ENCODE measurements at regions not wholly inside any gene's neighbourhood (a gene's known extent, or its start where the extent isn't known, plus 50 kb on each side); places are given as distances from the start of the nearest gene placed in this dataset.
A peak's percentile ranks its signal among the peaks of the same experiment; 100 is the strongest.
"Not testable (repeated sequence)": the region's sequence is repeated elsewhere in the genome, so short reads cannot be mapped to it uniquely, and the experiment has no call there.

GRCh38 chr5:104088876-104089778, 526.5 kb upstream of the NUDT12 start:
- DNase-seq, result peak; percentile 68

DNA sequence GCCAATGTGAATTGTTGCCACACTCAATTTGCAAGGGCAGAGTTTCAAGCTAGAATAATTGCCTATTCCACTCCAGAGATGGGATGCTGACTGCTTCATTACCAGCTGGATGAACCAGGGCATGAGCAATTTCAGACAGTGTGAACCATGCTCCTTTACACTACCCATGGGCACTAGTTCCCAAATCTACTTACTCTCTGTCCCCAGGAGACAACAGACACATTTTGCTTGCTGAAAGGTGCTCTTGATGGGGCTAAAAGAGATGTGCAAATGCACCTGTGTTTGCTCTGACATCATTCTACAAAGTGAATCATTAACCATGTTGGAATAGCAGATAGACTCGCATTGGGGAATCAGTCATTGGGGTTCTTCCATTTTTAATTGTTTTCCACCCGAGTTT, 522.3 kb upstream of the NUDT12 start:
- DNase-seq, result no peak

DNA sequence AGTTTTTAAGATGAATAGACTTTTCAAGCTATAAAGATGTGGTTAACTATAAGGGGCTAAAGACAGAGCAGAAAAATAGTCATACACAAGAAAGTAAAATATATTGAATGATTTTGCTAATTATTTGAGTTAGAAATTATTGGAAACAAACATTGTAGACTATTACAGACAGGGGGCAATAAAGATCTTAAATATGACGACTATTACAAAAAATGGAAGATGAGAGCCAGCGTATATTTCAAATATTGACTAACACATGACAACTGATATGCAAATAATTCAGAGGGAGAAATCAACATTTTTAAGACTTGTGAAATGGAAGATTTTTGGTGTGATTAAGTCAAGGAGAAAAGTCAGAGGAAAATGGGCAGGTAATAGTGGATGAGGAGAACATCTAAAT, 520.2 kb upstream of the NUDT12 start:
- no peak for DNase-seq

DNA sequence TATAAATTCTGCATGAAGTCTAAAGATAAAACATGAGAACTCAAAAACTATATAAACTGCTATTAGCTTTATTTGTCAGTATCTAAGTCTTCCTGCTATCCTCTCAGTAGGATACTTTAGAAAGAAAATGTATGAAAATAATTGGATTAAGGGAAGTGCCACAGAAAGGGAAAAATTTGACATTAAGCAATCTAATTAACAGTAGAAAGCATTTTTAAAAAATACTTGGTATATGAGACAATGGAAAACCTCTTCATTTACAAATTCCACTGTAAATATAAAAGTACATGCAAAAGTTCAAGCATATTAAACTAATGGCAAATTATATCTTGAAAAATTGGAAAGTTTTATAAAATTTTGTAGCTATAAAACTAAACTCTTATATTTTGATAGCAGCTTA, 518.6 kb upstream of the NUDT12 start:
- no peak for DNase-seq

GRCh38 chr5:104080646-104081175, 518.1 kb upstream of the NUDT12 start:
- no peak for DNase-seq

DNA sequence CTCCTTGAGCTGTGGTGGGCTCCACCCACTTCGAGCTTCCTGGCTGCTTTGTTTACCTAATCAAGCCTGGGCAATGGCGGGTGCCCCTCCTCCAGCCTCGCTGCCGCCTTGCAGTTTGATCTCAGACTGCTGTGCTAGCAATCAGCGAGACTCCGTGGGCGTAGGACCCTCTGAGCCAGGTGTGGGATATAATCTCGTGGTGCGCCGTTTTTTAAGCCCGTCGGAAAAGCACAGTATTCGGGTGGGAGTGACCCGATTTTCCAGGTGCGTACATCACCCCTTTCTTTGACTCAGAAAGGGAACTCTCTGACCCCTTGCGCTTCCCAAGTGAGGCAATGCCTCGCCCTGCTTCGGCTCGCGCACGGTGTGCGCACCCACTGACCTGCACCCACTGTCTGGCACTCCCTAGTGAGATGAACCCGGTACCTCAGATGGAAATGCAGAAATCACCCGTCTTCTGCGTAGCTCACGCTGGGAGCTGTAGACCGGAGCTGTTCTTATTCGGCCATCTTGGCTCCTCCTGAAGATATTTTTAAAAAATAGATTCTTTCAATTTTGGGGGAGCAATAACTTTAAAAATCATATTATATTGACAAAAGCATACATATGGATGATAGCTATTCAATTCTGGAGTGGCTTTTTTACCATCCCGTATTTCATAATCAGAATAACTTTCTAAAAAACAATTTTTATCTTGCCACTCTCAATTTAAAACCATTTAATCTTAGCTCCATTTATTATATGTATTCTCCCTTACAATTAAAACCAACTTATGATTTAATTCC, 517.5 kb upstream of the NUDT12 start:
- not testable (repeated sequence) for DNase-seq

DNA sequence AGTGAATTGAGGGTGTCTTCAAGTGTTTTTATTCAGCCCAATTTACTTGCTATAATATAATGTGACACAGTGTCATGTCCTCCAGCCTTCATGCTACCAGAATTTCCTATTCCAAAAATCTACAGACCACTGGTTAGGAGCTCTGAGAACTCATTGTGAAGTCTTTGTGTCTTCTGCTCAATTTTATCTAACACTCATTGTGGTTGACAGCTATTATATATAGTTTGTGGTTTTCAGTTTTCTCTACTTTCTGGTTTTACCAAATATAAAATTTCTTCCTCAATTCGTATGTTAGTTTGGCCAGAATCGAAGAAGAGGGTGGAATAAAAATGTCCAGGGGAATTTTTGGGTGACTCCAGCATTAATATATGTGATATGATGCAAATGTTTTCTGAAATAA, 509.3 kb upstream of the NUDT12 start:
- DNase-seq, result no peak

DNA sequence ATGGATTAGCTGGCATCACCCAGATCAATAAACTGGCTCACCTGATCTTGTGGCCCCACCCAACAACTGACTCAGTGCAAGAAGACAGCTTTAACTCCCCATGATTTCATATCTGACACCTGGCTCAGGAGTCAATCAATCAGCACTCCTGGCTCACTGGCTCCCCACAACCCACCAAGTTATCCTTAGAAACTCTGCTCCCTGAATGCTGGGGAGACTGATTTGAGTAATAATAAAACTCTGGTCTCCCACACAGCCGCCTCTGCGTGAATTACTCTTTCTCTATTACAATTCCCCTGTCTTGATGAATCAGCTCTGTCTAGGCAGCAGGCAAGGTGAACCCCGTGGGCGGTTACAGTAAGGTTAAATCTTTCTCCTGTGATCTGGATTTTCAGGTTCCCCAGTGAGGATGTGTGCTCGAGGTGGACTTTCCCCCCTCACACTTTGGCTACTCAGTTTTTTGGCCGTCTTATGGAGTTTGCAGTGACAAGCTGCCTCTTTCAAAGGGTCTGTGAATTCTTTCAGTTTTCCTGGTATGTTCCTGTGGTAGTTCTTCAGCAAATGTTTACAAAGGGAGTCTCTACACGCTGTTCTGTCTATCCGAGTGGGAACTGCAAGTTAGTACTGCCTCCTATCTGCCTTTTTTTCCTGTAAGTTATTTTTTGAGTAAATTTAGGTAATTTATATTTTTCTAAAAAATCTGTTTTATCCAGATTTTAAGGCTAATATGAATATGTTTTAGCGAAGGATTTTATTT, 500.2 kb upstream of the NUDT12 start:
- no peak for DNase-seq

DNA sequence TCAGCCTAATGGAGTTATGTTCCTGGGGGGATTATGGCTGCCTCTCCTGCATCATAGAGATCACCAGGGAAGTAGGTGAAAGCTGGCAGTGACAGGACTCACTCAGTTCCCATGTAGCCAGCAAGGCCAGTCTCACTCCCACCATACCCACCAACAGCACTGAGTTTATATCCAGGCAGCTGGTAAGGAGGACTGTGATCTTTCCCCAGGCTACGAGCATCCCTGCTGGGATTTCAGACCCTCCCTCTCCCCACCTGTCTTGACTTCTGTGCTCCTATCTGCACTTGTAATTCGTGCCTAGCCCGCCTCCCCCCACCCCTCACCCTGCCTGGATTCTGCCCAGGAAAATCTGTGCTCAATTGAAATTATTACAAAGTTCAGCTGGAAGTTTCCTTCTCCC, 499.1 kb upstream of the NUDT12 start:
- no peak for DNase-seq

DNA sequence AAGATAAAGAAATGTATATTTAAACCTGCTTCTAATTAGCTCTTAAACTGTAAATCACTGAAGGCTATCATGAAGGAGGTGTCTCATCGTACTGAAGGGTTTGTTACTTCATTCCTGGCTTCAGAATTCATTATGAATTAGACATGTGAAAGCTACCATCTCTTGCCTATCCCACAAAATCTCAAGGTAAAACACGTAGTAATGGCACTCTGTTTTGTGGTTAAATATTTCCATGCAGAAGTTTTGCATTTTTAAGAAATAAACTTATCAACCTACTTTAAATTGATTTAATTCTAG, 490.7 kb upstream of the NUDT12 start:
- DNase-seq, result peak; percentile 58

- no peak for DNase-seq
These were observed 490.2 kb upstream of the NUDT12 start for GRCh38 chr5:104052558-104053352.

GRCh38 chr5:104050436-104050835, 487.8 kb upstream of the NUDT12 start:
- DNase-seq, result no peak

- DNase-seq, result no peak
These were observed 487.2 kb upstream of the NUDT12 start for GRCh38 chr5:104049752-104050151.

DNA sequence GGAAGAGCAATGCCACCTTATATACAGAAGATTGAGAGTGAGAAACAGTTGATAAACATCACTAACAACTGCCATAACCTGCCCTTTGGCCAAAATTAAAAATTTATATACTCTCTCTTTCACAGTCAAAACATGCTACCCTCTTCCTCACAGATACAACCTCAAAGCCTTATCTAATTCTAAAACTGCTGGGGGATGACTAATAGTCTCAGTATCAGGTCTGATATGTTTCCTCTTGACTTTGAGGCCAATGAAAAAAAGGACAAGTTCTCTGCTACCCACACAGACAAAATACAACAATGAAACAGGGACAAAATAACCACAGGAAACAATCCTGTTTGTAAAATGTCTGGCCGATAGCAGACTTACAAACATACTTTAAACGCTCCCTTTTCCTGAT, 485.6 kb upstream of the NUDT12 start:
- no peak for DNase-seq

DNA sequence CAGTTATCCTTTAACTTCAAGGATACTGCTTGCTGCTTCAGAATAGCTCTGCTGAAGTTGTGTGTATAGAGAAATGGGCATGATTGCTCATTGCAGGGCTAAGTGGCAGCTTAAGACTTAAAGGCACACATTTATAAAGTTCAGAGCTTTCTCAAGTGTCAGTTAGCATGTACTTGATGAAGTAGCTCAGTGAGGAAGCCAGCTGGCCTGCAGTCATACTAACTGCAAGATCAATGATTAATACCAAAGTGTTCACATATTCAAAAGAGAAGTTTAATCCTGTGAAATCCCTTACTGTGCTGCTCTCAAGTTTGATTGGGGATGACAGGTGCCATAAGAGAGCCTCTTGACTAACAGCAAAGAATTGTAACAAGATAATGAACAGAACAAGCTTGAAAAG, 483.4 kb upstream of the NUDT12 start:
- no peak for DNase-seq

GRCh38 chr5:104039871-104040270, 477.3 kb upstream of the NUDT12 start:
- not testable (repeated sequence) for DNase-seq

DNA sequence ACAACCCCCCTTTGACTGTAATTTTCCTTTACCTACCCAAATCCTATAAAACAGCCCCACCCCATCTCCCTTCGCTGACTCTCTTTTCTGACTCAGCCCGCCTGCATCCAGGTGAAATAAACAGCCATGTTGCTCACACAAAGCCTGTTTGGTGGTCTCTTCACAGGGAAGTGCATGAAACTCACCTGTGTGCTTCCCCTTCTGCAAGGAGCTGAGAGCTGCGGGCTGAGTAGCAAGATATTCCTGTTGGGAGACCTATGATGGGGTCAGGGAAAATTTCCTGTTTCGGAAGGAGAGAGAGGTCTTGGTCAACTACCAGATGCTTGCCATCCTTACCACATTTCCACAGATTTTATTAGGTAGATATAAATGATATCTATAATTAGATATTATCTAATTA, 474.5 kb upstream of the NUDT12 start:
- DNase-seq, result not testable (repeated sequence)

GRCh38 chr5:104033186-104033585, 470.6 kb upstream of the NUDT12 start:
- DNase-seq, result not testable (repeated sequence)

- no peak for DNase-seq
These were observed 461.9 kb upstream of the NUDT12 start for GRCh38 chr5:104024538-104024937.

DNA sequence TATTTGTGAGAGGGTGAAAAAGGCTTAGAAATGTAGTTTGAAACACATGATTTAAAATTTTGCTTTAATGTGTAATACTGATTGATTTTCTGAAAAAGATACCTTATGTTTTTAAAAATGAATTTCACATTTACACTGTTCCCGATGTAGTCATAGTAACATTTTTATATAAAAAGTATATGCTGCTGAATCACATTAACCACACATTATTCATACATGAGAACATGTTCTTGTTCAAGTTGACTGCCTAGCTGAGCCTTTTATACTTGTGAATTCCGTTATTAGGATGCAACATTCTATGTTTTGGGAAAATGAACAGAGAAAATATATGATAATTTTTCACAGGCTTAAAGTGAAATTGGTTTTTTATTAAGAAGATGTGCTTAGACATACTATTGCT, 461.1 kb upstream of the NUDT12 start:
- no peak for DNase-seq

GRCh38 chr5:104019956-104020355, 457.4 kb upstream of the NUDT12 start:
- no peak for DNase-seq

DNA sequence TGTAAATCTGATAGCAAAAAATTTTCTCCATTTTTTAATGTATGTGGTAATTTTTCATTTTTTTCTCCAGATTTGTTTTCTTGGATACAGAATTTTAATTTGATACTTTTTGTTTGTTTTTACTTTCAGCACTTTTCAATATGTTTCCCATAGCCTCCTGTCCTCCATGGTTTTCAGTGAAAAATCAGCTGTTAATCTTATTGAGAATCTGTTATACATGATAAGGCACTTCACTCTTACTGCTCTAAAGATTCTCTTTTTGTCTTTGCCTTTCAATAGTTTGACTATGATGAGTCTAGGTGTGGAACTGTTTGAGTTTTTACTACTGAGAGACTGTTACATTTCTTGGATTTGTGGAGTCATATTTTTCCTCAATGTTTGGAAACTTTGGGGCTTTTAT, 455.7 kb upstream of the NUDT12 start:
- no peak for DNase-seq
